Right forelimb (tissue), 1 donor: ENCODE measurements at regions not wholly inside any gene's neighbourhood (a gene's known extent, or its start where the extent isn't known, plus 50 kb on each side); places are given as distances from the start of the nearest gene placed in this dataset.
A peak's percentile ranks its signal among the peaks of the same experiment; 100 is the strongest.
"Not testable (repeated sequence)": the region's sequence is repeated elsewhere in the genome, so short reads cannot be mapped to it uniquely, and the experiment has no call there.

Experiments used
- DNase-seq: peaks from one replicate; pipeline ENCODE4 v3.0.0-alpha.2; 2018

- DNase-seq, result no peak
Measured at GRCh38 chr9:13001989-13002580, 227.3 kb downstream of the LURAP1L start.

GRCh38 chr9:13002740-13003139 is 227.9 kb downstream of the LURAP1L start:
- no peak for DNase-seq

GRCh38 chr9:13009871-13010270 is 235.1 kb downstream of the LURAP1L start:
- no peak for DNase-seq

- DNase-seq, result no peak
Measured at GRCh38 chr9:13013991-13014883, 239.4 kb downstream of the LURAP1L start.

GRCh38 chr9:13017260-13017659 is 242.4 kb downstream of the LURAP1L start:
- DNase-seq, result no peak

GRCh38 chr9:13020146-13021040 is 245.6 kb downstream of the LURAP1L start:
- DNase-seq, result no peak

- no peak for DNase-seq
Measured at GRCh38 chr9:13022756-13023155, 247.9 kb downstream of the LURAP1L start.

- no peak for DNase-seq
Measured at GRCh38 chr9:13023498-13023897, 248.7 kb downstream of the LURAP1L start.

- no peak for DNase-seq
Measured at GRCh38 chr9:13026956-13027355, 252.1 kb downstream of the LURAP1L start.

GRCh38 chr9:13027879-13028278 is 251.6 kb downstream of the MPDZ start:
- DNase-seq, result no peak

GRCh38 chr9:13032585-13032984 is 246.9 kb downstream of the MPDZ start:
- no peak for DNase-seq

- DNase-seq, result peak; percentile 89
Measured at GRCh38 chr9:13033959-13034693, 245.4 kb downstream of the MPDZ start.

- no peak for DNase-seq
Measured at GRCh38 chr9:13034694-13035002, 244.8 kb downstream of the MPDZ start.

- DNase-seq, result no peak
Measured at GRCh38 chr9:13035822-13036221, 243.7 kb downstream of the MPDZ start.

- DNase-seq, result not testable (repeated sequence)
Measured at GRCh38 chr9:13037808-13038207, 241.7 kb downstream of the MPDZ start.

- no peak for DNase-seq
Measured at GRCh38 chr9:13047827-13048587, 231.5 kb downstream of the MPDZ start.

GRCh38 chr9:13049223-13049622 is 230.3 kb downstream of the MPDZ start:
- no peak for DNase-seq

- no peak for DNase-seq
Measured at GRCh38 chr9:13053504-13053903, 226.0 kb downstream of the MPDZ start.

GRCh38 chr9:13054389-13054788 is 225.1 kb downstream of the MPDZ start:
- no peak for DNase-seq
